Ishikawa (cell line): ENCODE measurements at regions not wholly inside any gene's neighbourhood (a gene's known extent, or its start where the extent isn't known, plus 50 kb on each side); places are given as distances from the start of the nearest gene placed in this dataset.

Source experiments
- CEBPB ChIP-seq: IDR thresholded peaks from 2 replicates; pipeline ENCODE4 v1.6.1; 2012
- CREB1 ChIP-seq: IDR thresholded peaks from 2 replicates; pipeline ENCODE4 v1.6.1; 2012; ENCODE audit warnings: low read depth
- EGR1 ChIP-seq: IDR thresholded peaks from 2 replicates; pipeline ENCODE4 v1.6.1; 2012
- EP300 ChIP-seq: IDR thresholded peaks from 2 replicates; pipeline ENCODE4 v1.6.1; 2012; ENCODE audit warnings: borderline replicate concordance
- FOXM1 ChIP-seq: IDR thresholded peaks from 2 replicates; pipeline ENCODE4 v1.6.1; 2012; ENCODE audit warnings: low read depth, borderline replicate concordance
- MAX ChIP-seq: IDR thresholded peaks from 2 replicates; pipeline ENCODE4 v1.6.1; 2012
- NFIC ChIP-seq: IDR thresholded peaks from 2 replicates; pipeline ENCODE4 v1.6.1; 2012
- RAD21 ChIP-seq: IDR thresholded peaks from 2 replicates; pipeline ENCODE4 v1.6.1; 2012; ENCODE audit warnings: low read depth
- TAF1 ChIP-seq: IDR thresholded peaks from 2 replicates; pipeline ENCODE4 v1.6.1; 2012; ENCODE audit warnings: low read depth, mild to moderate bottlenecking
- TCF12 ChIP-seq: IDR thresholded peaks from 2 replicates; pipeline ENCODE4 v1.6.1; 2012; ENCODE audit warnings: low read depth
- TEAD4 ChIP-seq: IDR thresholded peaks from 2 replicates; pipeline ENCODE4 v1.6.1; 2012
- YY1 ChIP-seq: IDR thresholded peaks from 2 replicates; pipeline ENCODE4 v1.6.1; 2012; ENCODE audit warnings: low read depth
- ZBTB7A ChIP-seq: IDR thresholded peaks from 2 replicates; pipeline ENCODE4 v1.6.1; 2012; ENCODE audit warnings: low read depth
- TF ChIP-seq, protein P1 (sequence below): IDR thresholded peaks from 2 replicates; pipeline ENCODE4 v1.6.1; 2012; ENCODE audit warnings: low read depth, mild to moderate bottlenecking
- TF ChIP-seq, protein P2 (sequence below): IDR thresholded peaks from 2 replicates; pipeline ENCODE4 v1.6.1; 2012

DNA sequence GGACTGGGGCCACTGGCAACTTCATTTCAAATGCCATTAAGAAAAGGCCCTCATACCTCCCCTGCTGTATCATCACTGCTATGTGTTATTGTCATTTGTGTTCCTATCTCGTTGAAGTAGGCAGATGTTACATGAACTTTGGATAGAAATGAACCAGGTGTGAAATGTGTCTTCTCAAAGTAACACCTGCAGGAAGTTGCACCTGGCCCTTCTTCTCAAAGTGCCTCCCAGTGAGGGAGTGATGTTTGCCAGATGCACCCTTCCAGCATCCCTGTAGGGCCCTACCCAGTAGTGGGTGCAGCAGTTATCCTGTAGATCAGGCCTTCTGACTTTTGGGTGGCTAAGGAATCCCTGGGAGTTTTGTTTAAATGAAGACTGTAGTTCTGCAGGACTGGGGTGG, 197.7 kb upstream of the CTNNB1 start:
- TF ChIP-seq FOXM1 (no peak), ZBTB7A (no peak), CREB1 (no peak), TCF12 (no peak)

DNA sequence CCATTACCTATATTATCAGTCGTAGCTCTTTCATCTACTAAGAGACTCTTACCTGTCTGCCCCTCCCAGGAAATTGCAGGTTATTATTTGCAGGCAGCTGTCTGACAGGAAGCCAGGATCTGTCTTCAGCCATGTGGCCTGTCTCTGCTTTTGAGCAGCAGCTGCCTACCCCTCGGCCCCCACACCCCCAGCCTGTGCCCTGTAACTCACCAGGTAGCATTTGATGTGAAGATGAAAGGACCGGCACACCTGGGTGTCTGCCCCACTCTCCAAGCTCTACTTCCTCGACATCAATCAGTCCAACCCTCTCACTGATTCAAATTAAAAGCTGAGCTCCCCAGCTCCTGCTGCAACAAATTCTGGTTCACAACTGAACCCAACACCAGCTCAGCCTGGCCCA, 197.2 kb upstream of the CTNNB1 start:
- TF ChIP-seq RAD21 (no peak), NFIC (no peak), MAX (no peak), TAF1 (no peak)
- TF ChIP-seq, protein P1, sequence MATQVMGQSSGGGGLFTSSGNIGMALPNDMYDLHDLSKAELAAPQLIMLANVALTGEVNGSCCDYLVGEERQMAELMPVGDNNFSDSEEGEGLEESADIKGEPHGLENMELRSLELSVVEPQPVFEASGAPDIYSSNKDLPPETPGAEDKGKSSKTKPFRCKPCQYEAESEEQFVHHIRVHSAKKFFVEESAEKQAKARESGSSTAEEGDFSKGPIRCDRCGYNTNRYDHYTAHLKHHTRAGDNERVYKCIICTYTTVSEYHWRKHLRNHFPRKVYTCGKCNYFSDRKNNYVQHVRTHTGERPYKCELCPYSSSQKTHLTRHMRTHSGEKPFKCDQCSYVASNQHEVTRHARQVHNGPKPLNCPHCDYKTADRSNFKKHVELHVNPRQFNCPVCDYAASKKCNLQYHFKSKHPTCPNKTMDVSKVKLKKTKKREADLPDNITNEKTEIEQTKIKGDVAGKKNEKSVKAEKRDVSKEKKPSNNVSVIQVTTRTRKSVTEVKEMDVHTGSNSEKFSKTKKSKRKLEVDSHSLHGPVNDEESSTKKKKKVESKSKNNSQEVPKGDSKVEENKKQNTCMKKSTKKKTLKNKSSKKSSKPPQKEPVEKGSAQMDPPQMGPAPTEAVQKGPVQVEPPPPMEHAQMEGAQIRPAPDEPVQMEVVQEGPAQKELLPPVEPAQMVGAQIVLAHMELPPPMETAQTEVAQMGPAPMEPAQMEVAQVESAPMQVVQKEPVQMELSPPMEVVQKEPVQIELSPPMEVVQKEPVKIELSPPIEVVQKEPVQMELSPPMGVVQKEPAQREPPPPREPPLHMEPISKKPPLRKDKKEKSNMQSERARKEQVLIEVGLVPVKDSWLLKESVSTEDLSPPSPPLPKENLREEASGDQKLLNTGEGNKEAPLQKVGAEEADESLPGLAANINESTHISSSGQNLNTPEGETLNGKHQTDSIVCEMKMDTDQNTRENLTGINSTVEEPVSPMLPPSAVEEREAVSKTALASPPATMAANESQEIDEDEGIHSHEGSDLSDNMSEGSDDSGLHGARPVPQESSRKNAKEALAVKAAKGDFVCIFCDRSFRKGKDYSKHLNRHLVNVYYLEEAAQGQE: no peak

GRCh38 chr3:41007399-41007798, 191.9 kb upstream of the CTNNB1 start:
- no peak for TF ChIP-seq NFIC
- no peak for TF ChIP-seq ZBTB7A
- TF ChIP-seq EP300: no peak
- TF ChIP-seq RAD21: no peak
- TF ChIP-seq, protein P1: no peak
- TF ChIP-seq TAF1: no peak
- TF ChIP-seq, protein P2, sequence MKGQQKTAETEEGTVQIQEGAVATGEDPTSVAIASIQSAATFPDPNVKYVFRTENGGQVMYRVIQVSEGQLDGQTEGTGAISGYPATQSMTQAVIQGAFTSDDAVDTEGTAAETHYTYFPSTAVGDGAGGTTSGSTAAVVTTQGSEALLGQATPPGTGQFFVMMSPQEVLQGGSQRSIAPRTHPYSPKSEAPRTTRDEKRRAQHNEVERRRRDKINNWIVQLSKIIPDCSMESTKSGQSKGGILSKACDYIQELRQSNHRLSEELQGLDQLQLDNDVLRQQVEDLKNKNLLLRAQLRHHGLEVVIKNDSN: no peak
- no peak for TF ChIP-seq FOXM1
- no peak for TF ChIP-seq TEAD4
- no peak for TF ChIP-seq TCF12
- no peak for TF ChIP-seq MAX
- no peak for TF ChIP-seq CREB1
- no peak for TF ChIP-seq YY1
- TF ChIP-seq CEBPB: no peak
- TF ChIP-seq EGR1: no peak

DNA sequence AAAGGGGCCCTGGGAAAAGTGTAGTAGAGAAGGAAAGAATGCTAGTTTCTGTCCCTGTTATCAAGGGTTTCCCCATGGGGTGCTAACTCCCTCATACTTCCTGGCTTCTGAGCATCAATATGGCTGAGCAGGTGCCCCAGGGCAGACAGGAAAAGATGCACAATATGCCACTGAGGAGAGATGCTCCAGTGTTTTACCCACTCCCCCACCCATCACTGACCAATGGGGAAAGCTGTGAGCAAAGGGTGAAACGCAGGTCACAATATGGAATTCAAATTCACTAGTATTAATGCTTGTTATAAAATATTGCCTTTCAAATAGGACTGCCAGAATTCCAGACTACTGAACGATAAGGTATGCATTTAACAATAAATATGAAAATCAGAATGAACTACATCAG, 187.5 kb upstream of the CTNNB1 start:
- TF ChIP-seq TEAD4 (no peak), TCF12 (no peak), EGR1 (no peak), TAF1 (no peak), CEBPB (no peak)
- TF ChIP-seq, protein P2: no peak

- TF ChIP-seq NFIC (no peak), EP300 (no peak), ZBTB7A (no peak), TCF12 (no peak), YY1 (no peak), MAX (no peak), RAD21 (no peak), EGR1 (no peak), FOXM1 (no peak), TEAD4 (no peak), CEBPB (no peak), CREB1 (no peak), TAF1 (no peak)
- TF ChIP-seq, protein P2: no peak
- TF ChIP-seq, protein P1: no peak
These were observed 180.4 kb upstream of the CTNNB1 start for GRCh38 chr3:41018855-41019254.
